Nephron progenitor cell (in vitro differentiated cells): ENCODE measurements at regions not wholly inside any gene's neighbourhood (a gene's known extent, or its start where the extent isn't known, plus 50 kb on each side); places are given as distances from the start of the nearest gene placed in this dataset.

Experiments used
- DNase-seq: peaks from one replicate; pipeline ENCODE4 v3.0.0; 2021
- H3K27ac Mint-ChIP-seq: 2 replicates; pipeline ENCODE4 v1.8.0; 2021; ENCODE audit warnings: mild to moderate bottlenecking, moderate library complexity, mixed read lengths
- H3K27me3 Mint-ChIP-seq: 2 replicates; pipeline ENCODE4 v1.8.0; 2021; ENCODE audit warnings: mild to moderate bottlenecking, low read depth, mixed read lengths; ENCODE audit not compliant: poor library complexity
- H3K36me3 Mint-ChIP-seq: 2 replicates; pipeline ENCODE4 v1.8.0; 2021; ENCODE audit warnings: low read depth, mixed read lengths
- H3K4me1 Mint-ChIP-seq: 2 replicates; pipeline ENCODE4 v1.8.0; 2021; ENCODE audit warnings: mixed read lengths
- H3K4me3 Mint-ChIP-seq: 2 replicates; pipeline ENCODE4 v1.8.0; 2021; ENCODE audit warnings: mild to moderate bottlenecking, moderate library complexity, mixed read lengths
- H3K9me3 Mint-ChIP-seq: 2 replicates; pipeline ENCODE4 v1.8.0; 2021; ENCODE audit warnings: mild to moderate bottlenecking, moderate library complexity, mixed read lengths
- TF ChIP-seq, protein P1 (sequence below): fragments of 200-600 bp; sonication (generic); IDR thresholded peaks from 2 replicates; pipeline ENCODE4 v1.5.0; 2021; ENCODE audit warnings: antibody characterized with exemption

DNA sequence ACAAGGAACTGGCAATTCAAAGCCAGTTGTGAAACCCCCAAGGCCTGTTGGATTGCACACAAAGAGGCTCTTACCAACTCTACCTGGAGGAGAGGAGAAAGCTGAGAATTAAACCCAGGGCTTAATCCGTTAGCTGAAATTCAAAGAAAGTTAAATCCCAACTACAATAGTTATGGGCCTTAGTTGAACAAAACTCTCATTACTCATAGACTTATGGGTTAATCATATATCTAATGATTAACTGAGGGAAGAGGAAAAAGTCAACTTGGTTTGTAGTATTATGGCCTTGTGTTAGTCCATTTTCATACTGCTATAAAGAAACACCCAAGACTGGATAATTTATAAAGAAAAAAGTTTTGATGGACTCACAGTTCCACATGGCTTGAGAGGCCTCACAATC, 838.2 kb upstream of the ADGRL2 start:
- TF ChIP-seq, protein P1, sequence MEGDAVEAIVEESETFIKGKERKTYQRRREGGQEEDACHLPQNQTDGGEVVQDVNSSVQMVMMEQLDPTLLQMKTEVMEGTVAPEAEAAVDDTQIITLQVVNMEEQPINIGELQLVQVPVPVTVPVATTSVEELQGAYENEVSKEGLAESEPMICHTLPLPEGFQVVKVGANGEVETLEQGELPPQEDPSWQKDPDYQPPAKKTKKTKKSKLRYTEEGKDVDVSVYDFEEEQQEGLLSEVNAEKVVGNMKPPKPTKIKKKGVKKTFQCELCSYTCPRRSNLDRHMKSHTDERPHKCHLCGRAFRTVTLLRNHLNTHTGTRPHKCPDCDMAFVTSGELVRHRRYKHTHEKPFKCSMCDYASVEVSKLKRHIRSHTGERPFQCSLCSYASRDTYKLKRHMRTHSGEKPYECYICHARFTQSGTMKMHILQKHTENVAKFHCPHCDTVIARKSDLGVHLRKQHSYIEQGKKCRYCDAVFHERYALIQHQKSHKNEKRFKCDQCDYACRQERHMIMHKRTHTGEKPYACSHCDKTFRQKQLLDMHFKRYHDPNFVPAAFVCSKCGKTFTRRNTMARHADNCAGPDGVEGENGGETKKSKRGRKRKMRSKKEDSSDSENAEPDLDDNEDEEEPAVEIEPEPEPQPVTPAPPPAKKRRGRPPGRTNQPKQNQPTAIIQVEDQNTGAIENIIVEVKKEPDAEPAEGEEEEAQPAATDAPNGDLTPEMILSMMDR: no peak
- Mint-ChIP-seq H3K27me3 (no peaks in the 10 kb centered on the region), H3K4me1 (no peaks in the 10 kb centered on the region), H3K9me3 (no peaks in the 10 kb centered on the region), H3K27ac (no peak overlapping the region), H3K4me3 (no peak overlapping the region), H3K36me3 (no peaks in the 10 kb centered on the region)
- DNase-seq: no peak

DNA sequence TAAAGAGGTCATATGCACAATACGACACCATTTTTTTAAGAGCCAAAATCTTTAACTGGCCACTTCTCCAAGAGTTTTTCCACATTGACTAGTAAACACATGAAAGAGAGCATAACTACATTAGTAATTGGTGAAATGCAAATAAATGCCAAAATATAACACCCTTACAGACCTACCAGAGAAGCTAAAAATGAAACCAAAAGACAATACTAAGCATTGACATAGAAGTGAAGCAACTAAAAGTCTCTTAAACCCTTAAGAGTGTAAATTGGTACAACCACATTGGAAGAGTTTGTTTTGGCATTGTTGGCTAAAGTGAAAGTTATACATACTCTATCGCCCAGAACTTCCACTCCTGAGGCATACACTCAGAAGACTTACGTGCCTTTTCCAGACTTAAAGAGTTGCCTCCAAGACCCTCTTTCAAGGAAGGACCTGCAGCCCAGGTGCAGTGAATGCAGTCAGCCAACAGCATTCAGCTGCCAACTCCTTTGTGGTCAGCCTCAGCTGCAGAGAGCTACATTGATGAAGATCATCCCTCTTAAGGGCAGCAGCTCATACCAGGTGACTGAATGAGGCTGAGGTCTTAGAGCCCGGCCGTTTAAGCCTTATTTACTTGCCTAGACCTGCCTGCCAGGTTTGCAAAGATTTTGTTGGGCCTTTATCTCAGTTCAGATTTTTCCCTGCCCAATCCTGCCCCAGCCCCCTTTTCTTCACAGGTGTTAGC, 839.1 kb upstream of the ADGRL2 start:
- TF ChIP-seq, protein P1: no peak
- Mint-ChIP-seq H3K27ac (no peak overlapping the region), H3K9me3 (no peaks in the 10 kb centered on the region), H3K4me1 (no peaks in the 10 kb centered on the region), H3K36me3 (no peaks in the 10 kb centered on the region), H3K4me3 (no peak overlapping the region), H3K27me3 (no peaks in the 10 kb centered on the region)
- DNase-seq: no peak

DNA sequence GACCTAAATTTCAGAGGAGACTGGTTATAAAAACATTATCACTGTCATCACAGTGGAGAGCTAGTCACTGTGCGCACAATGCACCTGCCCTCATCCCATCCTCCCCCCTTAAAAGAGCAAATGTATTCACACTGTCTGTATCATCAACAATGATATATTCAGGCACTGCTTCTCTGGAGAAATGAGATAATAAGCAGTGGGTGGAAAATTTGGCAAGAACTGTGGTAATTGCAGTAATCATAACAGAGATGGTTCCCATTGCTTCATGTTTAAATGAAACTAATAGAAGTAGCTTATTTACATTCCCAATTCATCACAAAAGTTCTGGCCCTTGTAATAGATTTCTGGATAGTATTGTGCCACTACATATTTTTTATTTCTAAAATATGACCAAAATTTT, 867.4 kb upstream of the ADGRL2 start:
- TF ChIP-seq, protein P1: no peak
- Mint-ChIP-seq H3K36me3 (peaks cover 9% of the 10 kb centered on the region), H3K9me3 (peaks cover 20% of the 10 kb centered on the region), H3K27me3 (no peaks in the 10 kb centered on the region), H3K27ac (no peak overlapping the region), H3K4me1 (no peaks in the 10 kb centered on the region), H3K4me3 (no peak overlapping the region)
- DNase-seq: no peak

DNA sequence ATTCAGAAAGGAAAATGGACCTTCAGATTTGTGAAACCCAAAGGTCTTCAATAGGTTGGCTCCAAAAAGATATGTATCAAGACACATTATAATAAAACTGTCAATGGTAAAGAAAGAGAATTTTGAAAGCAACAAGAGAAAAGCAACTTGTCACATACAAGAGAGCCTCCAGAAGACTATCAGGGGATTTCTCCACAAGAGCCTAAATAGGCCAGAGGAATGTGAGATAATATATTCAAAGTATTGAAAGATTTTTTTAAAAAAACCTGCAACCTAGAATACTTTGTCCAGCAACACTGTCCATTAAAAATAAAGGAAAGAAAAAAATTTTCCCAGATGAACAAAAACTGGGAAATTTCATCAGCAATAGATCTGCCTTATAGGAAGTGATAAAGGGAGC, 869.6 kb upstream of the ADGRL2 start:
- DNase-seq: no peak
- no peak overlapping the region for H3K27ac Mint-ChIP-seq
- no peak overlapping the region for H3K4me3 Mint-ChIP-seq
- TF ChIP-seq, protein P1: no peak
- H3K36me3 Mint-ChIP-seq: peaks cover 9% of the 10 kb centered on the region
- peaks cover 20% of the 10 kb centered on the region for H3K9me3 Mint-ChIP-seq
- H3K27me3 Mint-ChIP-seq: no peaks in the 10 kb centered on the region
- H3K4me1 Mint-ChIP-seq: no peaks in the 10 kb centered on the region

DNA sequence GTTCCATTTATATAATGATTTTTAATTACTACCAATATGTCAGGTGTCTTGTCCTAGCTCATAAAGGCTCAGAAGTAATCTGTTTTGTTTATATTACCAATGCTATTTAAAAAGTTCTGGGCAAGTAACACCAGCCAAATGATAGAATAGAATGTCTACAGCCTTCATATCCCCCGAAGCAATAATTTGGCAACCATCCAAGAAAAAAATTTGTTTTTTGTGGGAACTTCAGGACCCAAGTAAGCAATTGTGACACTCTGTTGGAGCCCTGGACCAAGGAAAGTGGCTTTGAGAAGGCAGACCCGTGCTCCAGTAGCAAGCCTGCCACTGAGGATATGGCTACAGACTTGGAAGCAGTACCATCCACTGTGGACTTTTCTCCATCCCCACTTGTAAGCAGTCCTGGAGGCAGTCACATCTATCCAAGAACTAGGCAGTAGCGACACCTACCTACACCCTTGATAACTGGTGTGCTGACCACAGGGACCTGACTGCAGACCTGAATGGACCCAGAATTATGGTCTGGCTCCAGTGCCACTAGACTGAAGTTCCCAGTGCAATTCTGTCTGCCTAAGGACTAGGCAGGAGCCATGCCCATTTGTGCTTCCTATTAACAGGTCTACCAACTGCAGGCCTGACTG, 870.7 kb upstream of the ADGRL2 start:
- H3K27me3 Mint-ChIP-seq: no peaks in the 10 kb centered on the region

More for the DNA sequence above, 870.7 kb upstream of the ADGRL2 start:
- Mint-ChIP-seq H3K36me3 (peaks cover 9% of the 10 kb centered on the region), H3K4me1 (no peaks in the 10 kb centered on the region), H3K27ac (no peak overlapping the region), H3K4me3 (no peak overlapping the region), H3K9me3 (peaks cover 20% of the 10 kb centered on the region)
- DNase-seq: no peak
- TF ChIP-seq, protein P1: no peak
